Uterus (tissue), 3 donors: ENCODE measurements at regions not wholly inside any gene's neighbourhood (a gene's known extent, or its start where the extent isn't known, plus 50 kb on each side); places are given as distances from the start of the nearest gene placed in this dataset.

Source experiments
- DNase-seq, 2 donors: peaks; one replicate each; pipeline ENCODE4 v3.0.0-alpha.2; 2019 to 2020
- H3K27ac ChIP-seq, 2 donors: fragments of 200-600 bp; sonication (generic); 1 replicate in 1 of 2; 2 replicates in 1 of 2; pipeline ENCODE4 v1.5.1; 2016 to 2018
- H3K27me3 ChIP-seq, 2 donors: fragments of 200-600 bp; sonication (generic); one replicate each; pipeline ENCODE4 v1.5.1; 2018 to 2019; ENCODE audit warnings: control low read depth in 1 of 2
- H3K36me3 ChIP-seq, 2 donors: fragments of 200-600 bp; sonication (generic); one replicate each; pipeline ENCODE4 v1.5.1; 2019; ENCODE audit warnings: control low read depth in 1 of 2
- H3K4me1 ChIP-seq, 2 donors: fragments of 200-600 bp; sonication (generic); one replicate each; pipeline ENCODE4 v1.5.1; 2018 to 2019; ENCODE audit warnings: control low read depth in 1 of 2
- H3K4me3 ChIP-seq, 2 donors: fragments of 200-600 bp; sonication (generic); 1 replicate in 1 of 2; 2 replicates in 1 of 2; pipeline ENCODE4 v1.5.1; 2018 to 2019; ENCODE audit warnings: mild to moderate bottlenecking in 1 of 2
- H3K9me3 ChIP-seq, 2 donors: fragments of 200-600 bp; sonication (generic); one replicate each; pipeline ENCODE4 v1.5.1; 2019; ENCODE audit warnings: control low read depth in 1 of 2
- POLR2A ChIP-seq, 2 donors: fragments of 450-650 bp; IDR thresholded peaks; one replicate each; pipeline ENCODE4 v1.6.1; 2016; ENCODE audit warnings: antibody characterized with exemption in 2 of 2, mild to moderate bottlenecking in 1 of 2, moderate library complexity in 1 of 2
- intact Hi-C: fragments of 100-400 bp; cut with DNase I; formaldehyde crosslinking; loops from one replicate; pipeline ENCODE4 v1.15.1; 2023; ENCODE audit warnings: low total_unique reads
- TF ChIP-seq, protein P1 (sequence below), 4 experiments: fragments of 200-600 bp in 2 of 4; fragments of 450-650 bp in 2 of 4; sonication (generic) in 2 of 4; IDR thresholded peaks; one replicate each; pipeline ENCODE4 v1.5.1; 2016 to 2019; ENCODE audit warnings: antibody characterized with exemption in 4 of 4, mild to moderate bottlenecking in 2 of 4, moderate library complexity in 1 of 4
- donor health status: DM: yes; HTN: yes; CAD: no.

- H3K4me3 ChIP-seq, result no peak overlapping the region
- intact Hi-C loops, result no loop called here
- TF ChIP-seq POLR2A (IDR thresholded peaks at IDR 0.05), result no peak
- TF ChIP-seq, protein P1, sequence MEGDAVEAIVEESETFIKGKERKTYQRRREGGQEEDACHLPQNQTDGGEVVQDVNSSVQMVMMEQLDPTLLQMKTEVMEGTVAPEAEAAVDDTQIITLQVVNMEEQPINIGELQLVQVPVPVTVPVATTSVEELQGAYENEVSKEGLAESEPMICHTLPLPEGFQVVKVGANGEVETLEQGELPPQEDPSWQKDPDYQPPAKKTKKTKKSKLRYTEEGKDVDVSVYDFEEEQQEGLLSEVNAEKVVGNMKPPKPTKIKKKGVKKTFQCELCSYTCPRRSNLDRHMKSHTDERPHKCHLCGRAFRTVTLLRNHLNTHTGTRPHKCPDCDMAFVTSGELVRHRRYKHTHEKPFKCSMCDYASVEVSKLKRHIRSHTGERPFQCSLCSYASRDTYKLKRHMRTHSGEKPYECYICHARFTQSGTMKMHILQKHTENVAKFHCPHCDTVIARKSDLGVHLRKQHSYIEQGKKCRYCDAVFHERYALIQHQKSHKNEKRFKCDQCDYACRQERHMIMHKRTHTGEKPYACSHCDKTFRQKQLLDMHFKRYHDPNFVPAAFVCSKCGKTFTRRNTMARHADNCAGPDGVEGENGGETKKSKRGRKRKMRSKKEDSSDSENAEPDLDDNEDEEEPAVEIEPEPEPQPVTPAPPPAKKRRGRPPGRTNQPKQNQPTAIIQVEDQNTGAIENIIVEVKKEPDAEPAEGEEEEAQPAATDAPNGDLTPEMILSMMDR (IDR thresholded peaks at IDR 0.05), result no peak
- no peaks in the 10 kb centered on the region for H3K4me1 ChIP-seq
- no peak for DNase-seq
- no peaks in the 10 kb centered on the region for H3K27me3 ChIP-seq
- H3K36me3 ChIP-seq, result no peaks in the 10 kb centered on the region
- H3K27ac ChIP-seq, result no peak overlapping the region
- H3K9me3 ChIP-seq, result no peaks in the 10 kb centered on the region
Measured at GRCh38 chr12:28767836-28768348, 381.2 kb upstream of the FAR2 start.

GRCh38 chr12:28770322-28770721 lies 378.8 kb upstream of the FAR2 start:
- H3K27ac ChIP-seq, result no peak overlapping the region
- H3K4me3 ChIP-seq, result no peak overlapping the region
- no peaks in the 10 kb centered on the region for H3K36me3 ChIP-seq
- H3K27me3 ChIP-seq, result no peaks in the 10 kb centered on the region
- no peak for TF ChIP-seq POLR2A (IDR thresholded peaks at IDR 0.05)
- TF ChIP-seq, protein P1 (IDR thresholded peaks at IDR 0.05), result no peak
- intact Hi-C loops, result no loop called here
- no peaks in the 10 kb centered on the region for H3K9me3 ChIP-seq
- peak in 1 of 2 donors; percentile 34 for DNase-seq
- no peaks in the 10 kb centered on the region for H3K4me1 ChIP-seq

DNA sequence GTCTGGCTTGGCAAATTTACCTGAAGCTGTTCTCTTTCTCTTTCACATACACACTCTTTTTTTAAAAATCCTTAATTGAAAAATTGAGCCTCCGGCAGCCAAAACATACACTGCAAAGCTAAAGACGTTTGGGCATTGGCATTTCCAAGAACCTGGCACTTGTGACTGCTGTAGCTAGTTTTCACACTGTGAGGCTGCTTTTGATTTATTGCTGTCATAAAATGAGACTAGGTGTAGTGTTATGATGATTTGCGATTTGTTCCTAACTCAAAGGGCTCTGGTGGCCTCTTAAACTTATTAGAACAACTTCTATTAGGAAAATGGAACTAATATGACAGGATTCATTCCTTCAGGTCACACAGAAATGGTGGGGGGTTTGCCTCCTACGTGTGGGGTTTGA lies 377.1 kb upstream of the FAR2 start:
- no peak for TF ChIP-seq POLR2A (IDR thresholded peaks at IDR 0.05)
- TF ChIP-seq, protein P1 (IDR thresholded peaks at IDR 0.05), result no peak
- H3K27ac ChIP-seq, result peak overlapping the region in 1 of 2 donors; percentile 5
- no peak for DNase-seq

GRCh38 chr12:28775556-28775955 lies 373.5 kb upstream of the FAR2 start:
- H3K27ac ChIP-seq, result no peak overlapping the region
- no peaks in the 10 kb centered on the region for H3K4me1 ChIP-seq
- H3K27me3 ChIP-seq, result no peaks in the 10 kb centered on the region
- TF ChIP-seq, protein P1 (IDR thresholded peaks at IDR 0.05), result no peak
- no peak for TF ChIP-seq POLR2A (IDR thresholded peaks at IDR 0.05)
- intact Hi-C loops, result no loop called here
- no peaks in the 10 kb centered on the region for H3K36me3 ChIP-seq
- no peak overlapping the region for H3K4me3 ChIP-seq
- no peak for DNase-seq
- no peaks in the 10 kb centered on the region for H3K9me3 ChIP-seq

More for the DNA sequence above, 377.1 kb upstream of the FAR2 start:
- H3K27me3 ChIP-seq, result no peaks in the 10 kb centered on the region
- H3K9me3 ChIP-seq, result no peaks in the 10 kb centered on the region
- intact Hi-C loops, result no loop called here
- no peaks in the 10 kb centered on the region for H3K36me3 ChIP-seq
- H3K4me1 ChIP-seq, result no peaks in the 10 kb centered on the region
- no peak overlapping the region for H3K4me3 ChIP-seq

- no peak for DNase-seq
- Histone ChIP-seq H3K4me3 (no peak overlapping the region), H3K36me3 (no peaks in the 10 kb centered on the region), H3K9me3 (no peaks in the 10 kb centered on the region), H3K4me1 (no peaks in the 10 kb centered on the region), H3K27me3 (no peaks in the 10 kb centered on the region), H3K27ac (peak overlapping the region in 1 of 2 donors; percentile 38)
- TF ChIP-seq, protein P1 (IDR thresholded peaks at IDR 0.05), result no peak
- intact Hi-C loops, result no loop called here
Measured at GRCh38 chr12:28776220-28776619, 372.9 kb upstream of the FAR2 start.
